GM21619 (cell line): ENCODE measurements at regions not wholly inside any gene's neighbourhood (a gene's known extent, or its start where the extent isn't known, plus 50 kb on each side); places are given as distances from the start of the nearest gene placed in this dataset.
"Not testable (repeated sequence)": the region's sequence is repeated elsewhere in the genome, so short reads cannot be mapped to it uniquely, and the experiment has no call there.

Source experiments
- ATAC-seq: cut with Tn5 transposase; IDR thresholded peaks from one replicate; pipeline ENCODE4 v1.9.1; 2021; ENCODE audit not compliant: unreplicated experiment

GRCh38 chr13:86840250-86841191, 830.6 kb upstream of the SLITRK5 start:
- ATAC-seq = no peak

- no peak for ATAC-seq
These were observed 829.9 kb upstream of the SLITRK5 start for GRCh38 chr13:86841264-86841663.

GRCh38 chr13:86846501-86846900, 824.7 kb upstream of the SLITRK5 start:
- ATAC-seq = no peak

GRCh38 chr13:86848716-86849115, 822.5 kb upstream of the SLITRK5 start:
- ATAC-seq = no peak

- no peak for ATAC-seq
These were observed 814.2 kb upstream of the SLITRK5 start for GRCh38 chr13:86856991-86857390.

- ATAC-seq = no peak
These were observed 813.0 kb upstream of the SLITRK5 start for GRCh38 chr13:86858216-86858615.

GRCh38 chr13:86862137-86862536, 809.0 kb upstream of the SLITRK5 start:
- ATAC-seq = no peak

GRCh38 chr13:86864376-86864775, 806.8 kb upstream of the SLITRK5 start:
- no peak for ATAC-seq

GRCh38 chr13:86870444-86870843, 800.7 kb upstream of the SLITRK5 start:
- no peak for ATAC-seq

- ATAC-seq = no peak
These were observed 793.7 kb upstream of the SLITRK5 start for GRCh38 chr13:86877441-86877840.

GRCh38 chr13:86878781-86879180, 792.4 kb upstream of the SLITRK5 start:
- ATAC-seq = no peak

- ATAC-seq = no peak
These were observed 789.8 kb upstream of the SLITRK5 start for GRCh38 chr13:86881390-86881789.

- ATAC-seq = no peak
These were observed 789.1 kb upstream of the SLITRK5 start for GRCh38 chr13:86882107-86882506.

- no peak for ATAC-seq
These were observed 788.3 kb upstream of the SLITRK5 start for GRCh38 chr13:86882835-86883234.

GRCh38 chr13:86892330-86892729, 778.8 kb upstream of the SLITRK5 start:
- no peak for ATAC-seq

- no peak for ATAC-seq
These were observed 770.3 kb upstream of the SLITRK5 start for GRCh38 chr13:86900906-86901305.

GRCh38 chr13:86906127-86906874, 764.9 kb upstream of the SLITRK5 start:
- ATAC-seq = no peak

GRCh38 chr13:86907156-86907555, 764.0 kb upstream of the SLITRK5 start:
- no peak for ATAC-seq

- ATAC-seq = no peak
These were observed 761.9 kb upstream of the SLITRK5 start for GRCh38 chr13:86909318-86909717.

GRCh38 chr13:86914757-86915156, 756.4 kb upstream of the SLITRK5 start:
- ATAC-seq = no peak

- not testable (repeated sequence) for ATAC-seq
These were observed 753.7 kb upstream of the SLITRK5 start for GRCh38 chr13:86917438-86917837.

- ATAC-seq = no peak
These were observed 752.5 kb upstream of the SLITRK5 start for GRCh38 chr13:86918682-86919081.
